SK-N-SH (cell line): ENCODE measurements at regions not wholly inside any gene's neighbourhood (a gene's known extent, or its start where the extent isn't known, plus 50 kb on each side); places are given as distances from the start of the nearest gene placed in this dataset.

Experiments used
- CTCF ChIA-PET: fragments of 300-600, 350-600 bp; formaldehyde crosslinking; extraction: SDS; loops from one replicate; lab custom pipeline; 2021; lab: Yijun Ruan, JAX
- POLR2A ChIA-PET: fragments of 350-600 bp; sonication (Branson Sonifier 250); formaldehyde crosslinking; extraction: SDS; loops from one replicate; lab custom pipeline; 2020; ENCODE audit warnings: antibody characterized with exemption, inconsistent platforms; lab: Yijun Ruan, JAX
- DNase-seq: peaks from one replicate; pipeline ENCODE4 v3.0.0; 2012
- H2AFZ ChIP-seq: fragments of 200-600 bp; sonication (generic); 2 replicates; pipeline ENCODE4 v1.8.1; 2016; ENCODE audit warnings: antibody characterized with exemption, mild to moderate bottlenecking, low read depth
- H3F3A ChIP-seq: fragments of 200-600 bp; sonication (generic); replicated peaks from 2 replicates; pipeline ENCODE3; 2016; ENCODE audit warnings: antibody characterized with exemption, mild to moderate bottlenecking; ENCODE audit not compliant: insufficient read depth
- H3K27ac ChIP-seq, 2 experiments: fragments of 200-500 bp in 1 of 2; fragments of 200-600 bp in 1 of 2; sonication (Bioruptor generic) in 1 of 2; sonication (generic), shearing (Covaris generic) in 1 of 2; 2 replicates each; pipeline versions ENCODE4 v1.5.1 to v1.6.1; 2014 to 2016; ENCODE audit warnings: low read depth in 2 of 2, inconsistent platforms in 1 of 2, low read length in 1 of 2, mild to moderate bottlenecking in 1 of 2, mixed read lengths in 1 of 2
- H3K27me3 ChIP-seq: fragments of 200-600 bp; sonication (generic), shearing (Covaris generic); 2 replicates; pipeline ENCODE4 v1.6.1; 2016; ENCODE audit warnings: mixed run types; ENCODE audit not compliant: insufficient read depth
- H3K36me3 ChIP-seq, 2 experiments: fragments of 200-500 bp in 1 of 2; fragments of 200-600 bp in 1 of 2; sonication (Bioruptor generic) in 1 of 2; sonication (generic) in 1 of 2; replicated peaks in 1 of 2; 2 replicates each; pipeline versions ENCODE3 to v1.5.1; 2014 to 2016; ENCODE audit warnings: low read length in 1 of 2, mild to moderate bottlenecking in 1 of 2; ENCODE audit not compliant: insufficient read depth in 2 of 2, control insufficient read depth in 1 of 2
- H3K4me1 ChIP-seq, 2 experiments: fragments of 200-500 bp in 1 of 2; fragments of 200-600 bp in 1 of 2; sonication (Bioruptor generic) in 1 of 2; sonication (generic), shearing (Covaris generic) in 1 of 2; 2 replicates each; pipeline versions ENCODE4 v1.5.1 to v1.6.1; 2014 to 2016; ENCODE audit warnings: low read depth in 1 of 2, low read length in 1 of 2, mixed run types in 1 of 2; ENCODE audit not compliant: insufficient read depth in 2 of 2, control insufficient read depth in 1 of 2
- H3K4me2 ChIP-seq: fragments of 200-600 bp; sonication (generic), shearing (Covaris generic); 2 replicates; pipeline ENCODE4 v1.6.1; 2017; ENCODE audit warnings: mixed run types
- H3K4me3 ChIP-seq, 2 experiments: fragments of 200-500 bp in 1 of 2; fragments of 200-600 bp in 1 of 2; sonication (Bioruptor generic) in 1 of 2; sonication (generic), shearing (Covaris generic) in 1 of 2; 2 replicates each; pipeline versions ENCODE4 v1.5.1 to v1.8.1; 2014 to 2016; ENCODE audit warnings: low read depth in 2 of 2, inconsistent platforms in 1 of 2, low read length in 1 of 2, mild to moderate bottlenecking in 1 of 2, mixed read lengths in 1 of 2, moderate library complexity in 1 of 2
- H3K79me2 ChIP-seq: fragments of 200-600 bp; sonication (generic); 2 replicates; pipeline ENCODE4 v1.8.1; 2017; ENCODE audit warnings: mild to moderate bottlenecking; ENCODE audit not compliant: insufficient read depth
- H3K9ac ChIP-seq: fragments of 200-600 bp; sonication (generic); 2 replicates; pipeline ENCODE4 v1.6.1; 2017; ENCODE audit warnings: mixed run types
- H3K9me2 ChIP-seq: fragments of 200-600 bp; sonication (generic); 2 replicates; pipeline ENCODE4 v1.6.1; 2017; ENCODE audit warnings: mixed run types
- H3K9me3 ChIP-seq: fragments of 200-600 bp; sonication (generic); 2 replicates; pipeline ENCODE4 v1.6.1; 2017; ENCODE audit warnings: mixed run types, mild to moderate bottlenecking, moderate library complexity
- H4K20me1 ChIP-seq: fragments of 200-600 bp; sonication (generic); 2 replicates; pipeline ENCODE4 v1.6.1; 2017; ENCODE audit warnings: mild to moderate bottlenecking, mixed run types; ENCODE audit not compliant: insufficient read depth
- EP300 ChIP-seq, 2 experiments: IDR thresholded peaks; 2 replicates each; pipeline versions ENCODE4 v1.4.0 to v1.6.1; 2012; ENCODE audit warnings: borderline replicate concordance in 1 of 2, low read depth in 1 of 2, low read length in 1 of 2
- EZH2phosphoT487 ChIP-seq: fragments of 200-600 bp; sonication (generic); IDR thresholded peaks from 2 replicates; pipeline ENCODE4 v1.6.1; 2017; ENCODE audit warnings: low read depth, mixed run types, mild to moderate bottlenecking, antibody characterized with exemption, moderate library complexity, borderline replicate concordance
- FOSL2 ChIP-seq: IDR thresholded peaks from 2 replicates; pipeline ENCODE4 v1.4.0; 2012; ENCODE audit warnings: low read depth, mild to moderate bottlenecking, moderate library complexity, borderline replicate concordance
- FOXJ3 ChIP-seq: sonication (generic); formaldehyde crosslinking; IDR thresholded peaks from 2 replicates; pipeline ENCODE4 v1.5.1; 2020; ENCODE audit warnings: mild to moderate bottlenecking, missing genetic modification reagents
- FOXM1 ChIP-seq: IDR thresholded peaks from 2 replicates; pipeline ENCODE4 v1.4.0; 2012; ENCODE audit warnings: low read depth, mild to moderate bottlenecking
- JUND ChIP-seq: IDR thresholded peaks from 2 replicates; pipeline ENCODE4 v1.4.0; 2012
- MEF2A ChIP-seq: IDR thresholded peaks from 2 replicates; pipeline ENCODE4 v1.4.0; 2012; ENCODE audit warnings: low read depth, borderline replicate concordance
- MXI1 ChIP-seq: IDR thresholded peaks from 2 replicates; pipeline ENCODE4 v1.6.1; 2012; ENCODE audit warnings: mild to moderate bottlenecking, low read depth, low read length, improper control_type of control experiment
- POLR2AphosphoS5 ChIP-seq: IDR thresholded peaks from 2 replicates; pipeline ENCODE4 v1.6.1; 2012; ENCODE audit warnings: low read depth, low read length
- RFX5 ChIP-seq: IDR thresholded peaks from 2 replicates; pipeline ENCODE4 v1.6.1; 2012; ENCODE audit warnings: mild to moderate bottlenecking, improper control_type of control experiment, low read length
- SIN3A ChIP-seq: IDR thresholded peaks from 2 replicates; pipeline ENCODE4 v1.6.1; 2012; ENCODE audit warnings: low read depth, mild to moderate bottlenecking, low read length, moderate library complexity, borderline replicate concordance
- SMC3 ChIP-seq: IDR thresholded peaks from 2 replicates; pipeline ENCODE4 v1.6.1; 2012; ENCODE audit warnings: low read depth, low read length, improper control_type of control experiment
- TAF1 ChIP-seq: IDR thresholded peaks from 2 replicates; pipeline ENCODE4 v1.6.1; 2012; ENCODE audit warnings: low read depth, mild to moderate bottlenecking, low read length, moderate library complexity, borderline replicate concordance
- TCF12 ChIP-seq: IDR thresholded peaks from 2 replicates; pipeline ENCODE4 v1.4.0; 2012
- TEAD4 ChIP-seq: IDR thresholded peaks from 2 replicates; pipeline ENCODE4 v1.4.0; 2012; ENCODE audit warnings: mild to moderate bottlenecking, borderline replicate concordance; ENCODE audit not compliant: insufficient read depth
- whole genome bisulfite sequencing: methylation state at CpG from one replicate; pipeline ENCODE4 v1.1.6; 2017; ENCODE audit warnings: low lambda C conversion rate; 5-methylcytosine and 5-hydroxymethylcytosine counted together
- TF ChIP-seq, protein P1 (sequence below): IDR thresholded peaks from 2 replicates; pipeline ENCODE4 v1.4.0; 2012; ENCODE audit warnings: low read depth, borderline replicate concordance
- TF ChIP-seq, protein P2 (sequence below): IDR thresholded peaks from 2 replicates; pipeline ENCODE4 v1.6.1; 2012; ENCODE audit warnings: mild to moderate bottlenecking, low read depth, low read length, moderate library complexity
- TF ChIP-seq, protein P3 (sequence below): fragments of 150-350 bp; IDR thresholded peaks from 2 replicates; pipeline ENCODE4 v1.6.1; 2017; ENCODE audit warnings: antibody characterized with exemption, low read length, low read depth, borderline replicate concordance
- TF ChIP-seq, protein P4 (sequence below): IDR thresholded peaks from 2 replicates; pipeline ENCODE4 v1.4.0; 2012; ENCODE audit warnings: low read depth

DNA sequence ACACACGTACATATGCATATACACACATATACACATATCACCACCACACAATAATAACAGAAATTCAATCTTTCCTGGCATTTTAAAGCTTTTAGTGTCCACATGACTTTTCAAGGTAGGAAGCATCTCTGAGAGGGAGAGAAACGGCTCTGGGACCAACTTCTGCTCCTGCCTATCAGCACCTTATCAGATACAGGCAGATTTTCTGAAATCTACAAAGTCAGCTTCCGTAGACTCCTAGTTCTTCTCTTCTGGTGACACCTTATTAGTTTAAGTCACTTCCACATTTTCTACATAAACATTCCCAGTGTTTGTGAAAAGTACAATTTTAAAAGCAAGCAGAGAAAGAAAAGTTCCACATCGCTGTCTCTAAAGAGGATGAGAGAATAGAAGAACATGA, 74.5 kb downstream of the ZNF22 start:
- Histone ChIP-seq H3K27me3 (peaks cover 11% of the 10 kb centered on the region; the same call in 1 of the 2 replicates), H3K36me3 (no peaks in the 10 kb centered on the region), H3K27ac (no peak overlapping the region), H3K9me3 (no peaks in the 10 kb centered on the region), H3K79me2 (no peaks in the 10 kb centered on the region), H2AFZ (no peak overlapping the region), H3K4me2 (no peak overlapping the region), H3K9me2 (no peaks in the 10 kb centered on the region), H3K9ac (no peak overlapping the region), H3K4me1 (no peaks in the 10 kb centered on the region), H3F3A (no peaks in the 10 kb centered on the region), H4K20me1 (no peaks in the 10 kb centered on the region), H3K4me3 (no peak overlapping the region)
- DNase-seq: no peak
- ChIA-PET POLR2A (no interaction called here), CTCF (no interaction called here)
- TF ChIP-seq MXI1 (no peak), FOXJ3 (CRISPR knock-in tag) (no peak)
- 4% methylated on average over 4 of the region's 4 CpGs for whole genome bisulfite sequencing

DNA sequence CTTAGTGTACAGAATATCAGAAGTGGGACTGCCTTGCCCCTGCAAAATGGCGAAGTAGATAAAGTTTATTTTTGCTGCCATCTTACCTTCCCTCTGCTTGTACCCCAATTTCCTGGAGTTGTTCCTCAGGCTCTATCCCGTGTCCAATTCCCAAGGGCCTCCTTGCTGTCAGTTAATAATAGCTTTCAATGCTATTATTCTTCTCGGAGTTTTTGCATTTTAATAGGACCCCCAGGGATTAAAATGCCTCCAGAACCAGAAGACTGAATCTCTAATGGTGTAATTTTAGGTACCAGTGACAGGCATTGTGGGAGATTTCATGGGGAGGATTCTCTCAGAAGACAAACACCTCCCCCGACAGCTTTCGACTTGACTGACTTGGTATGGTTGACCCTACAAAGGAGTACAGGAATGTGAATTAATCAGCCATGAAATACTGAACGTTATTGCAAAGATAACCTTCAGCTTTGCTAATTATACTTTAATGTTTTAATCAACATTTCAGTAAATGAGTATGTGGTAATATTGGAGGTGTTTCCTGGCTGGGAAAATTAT, 75.2 kb downstream of the ZNF22 start:
- Histone ChIP-seq H3K36me3 (no peaks in the 10 kb centered on the region), H3K4me2 (no peak overlapping the region), H3K9ac (no peak overlapping the region), H3K9me3 (no peaks in the 10 kb centered on the region), H3K4me3 (no peak overlapping the region), H2AFZ (no peak overlapping the region), H3K27me3 (peaks cover 11% of the 10 kb centered on the region; the same call in 1 of the 2 replicates), H3K79me2 (no peaks in the 10 kb centered on the region), H3K4me1 (no peaks in the 10 kb centered on the region), H3K9me2 (no peaks in the 10 kb centered on the region), H4K20me1 (no peaks in the 10 kb centered on the region), H3F3A (peaks cover 2% of the 10 kb centered on the region), H3K27ac (no peak overlapping the region)
- DNase-seq: no peak
- POLR2A ChIA-PET: no interaction called here
- WGBS: 0% methylated on average over 6 of the region's 6 CpGs
- CTCF ChIA-PET: no interaction called here
- TF ChIP-seq, protein P1, sequence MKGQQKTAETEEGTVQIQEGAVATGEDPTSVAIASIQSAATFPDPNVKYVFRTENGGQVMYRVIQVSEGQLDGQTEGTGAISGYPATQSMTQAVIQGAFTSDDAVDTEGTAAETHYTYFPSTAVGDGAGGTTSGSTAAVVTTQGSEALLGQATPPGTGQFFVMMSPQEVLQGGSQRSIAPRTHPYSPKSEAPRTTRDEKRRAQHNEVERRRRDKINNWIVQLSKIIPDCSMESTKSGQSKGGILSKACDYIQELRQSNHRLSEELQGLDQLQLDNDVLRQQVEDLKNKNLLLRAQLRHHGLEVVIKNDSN: no peak
- no peak for TF ChIP-seq EZH2phosphoT487
- no peak for TF ChIP-seq RFX5
- no peak for TF ChIP-seq SMC3
- TF ChIP-seq TEAD4: no peak
- TF ChIP-seq FOSL2: no peak
- TF ChIP-seq, protein P2, sequence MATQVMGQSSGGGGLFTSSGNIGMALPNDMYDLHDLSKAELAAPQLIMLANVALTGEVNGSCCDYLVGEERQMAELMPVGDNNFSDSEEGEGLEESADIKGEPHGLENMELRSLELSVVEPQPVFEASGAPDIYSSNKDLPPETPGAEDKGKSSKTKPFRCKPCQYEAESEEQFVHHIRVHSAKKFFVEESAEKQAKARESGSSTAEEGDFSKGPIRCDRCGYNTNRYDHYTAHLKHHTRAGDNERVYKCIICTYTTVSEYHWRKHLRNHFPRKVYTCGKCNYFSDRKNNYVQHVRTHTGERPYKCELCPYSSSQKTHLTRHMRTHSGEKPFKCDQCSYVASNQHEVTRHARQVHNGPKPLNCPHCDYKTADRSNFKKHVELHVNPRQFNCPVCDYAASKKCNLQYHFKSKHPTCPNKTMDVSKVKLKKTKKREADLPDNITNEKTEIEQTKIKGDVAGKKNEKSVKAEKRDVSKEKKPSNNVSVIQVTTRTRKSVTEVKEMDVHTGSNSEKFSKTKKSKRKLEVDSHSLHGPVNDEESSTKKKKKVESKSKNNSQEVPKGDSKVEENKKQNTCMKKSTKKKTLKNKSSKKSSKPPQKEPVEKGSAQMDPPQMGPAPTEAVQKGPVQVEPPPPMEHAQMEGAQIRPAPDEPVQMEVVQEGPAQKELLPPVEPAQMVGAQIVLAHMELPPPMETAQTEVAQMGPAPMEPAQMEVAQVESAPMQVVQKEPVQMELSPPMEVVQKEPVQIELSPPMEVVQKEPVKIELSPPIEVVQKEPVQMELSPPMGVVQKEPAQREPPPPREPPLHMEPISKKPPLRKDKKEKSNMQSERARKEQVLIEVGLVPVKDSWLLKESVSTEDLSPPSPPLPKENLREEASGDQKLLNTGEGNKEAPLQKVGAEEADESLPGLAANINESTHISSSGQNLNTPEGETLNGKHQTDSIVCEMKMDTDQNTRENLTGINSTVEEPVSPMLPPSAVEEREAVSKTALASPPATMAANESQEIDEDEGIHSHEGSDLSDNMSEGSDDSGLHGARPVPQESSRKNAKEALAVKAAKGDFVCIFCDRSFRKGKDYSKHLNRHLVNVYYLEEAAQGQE: no peak
- no peak for TF ChIP-seq FOXM1
- TF ChIP-seq, protein P3, sequence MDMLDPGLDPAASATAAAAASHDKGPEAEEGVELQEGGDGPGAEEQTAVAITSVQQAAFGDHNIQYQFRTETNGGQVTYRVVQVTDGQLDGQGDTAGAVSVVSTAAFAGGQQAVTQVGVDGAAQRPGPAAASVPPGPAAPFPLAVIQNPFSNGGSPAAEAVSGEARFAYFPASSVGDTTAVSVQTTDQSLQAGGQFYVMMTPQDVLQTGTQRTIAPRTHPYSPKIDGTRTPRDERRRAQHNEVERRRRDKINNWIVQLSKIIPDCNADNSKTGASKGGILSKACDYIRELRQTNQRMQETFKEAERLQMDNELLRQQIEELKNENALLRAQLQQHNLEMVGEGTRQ: no peak
- TF ChIP-seq, protein P4, sequence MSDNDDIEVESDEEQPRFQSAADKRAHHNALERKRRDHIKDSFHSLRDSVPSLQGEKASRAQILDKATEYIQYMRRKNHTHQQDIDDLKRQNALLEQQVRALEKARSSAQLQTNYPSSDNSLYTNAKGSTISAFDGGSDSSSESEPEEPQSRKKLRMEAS: no peak
- TF ChIP-seq JUND: no peak
- TF ChIP-seq TCF12: no peak
- TF ChIP-seq TAF1: no peak
- TF ChIP-seq POLR2AphosphoS5: no peak
- TF ChIP-seq SIN3A: no peak
- TF ChIP-seq FOXJ3 (CRISPR knock-in tag): no peak
- no peak for TF ChIP-seq EP300 (IDR thresholded peaks at IDR 0.05; ENCODE audit: borderline replicate concordance in 1 of 2, low read depth in 1 of 2, low read length in 1 of 2)
- no peak for TF ChIP-seq MEF2A
